BE2C (cell line): ENCODE measurements at regions not wholly inside any gene's neighbourhood (a gene's known extent, or its start where the extent isn't known, plus 50 kb on each side); places are given as distances from the start of the nearest gene placed in this dataset.

Source experiments
- DNase-seq: peaks from one replicate; pipeline ENCODE4 v3.0.0-alpha.2; 2020
- H3K27me3 ChIP-seq: fragments of 250-450 bp; sonication (Bioruptor Pico); 2 replicates; pipeline ENCODE4 v1.5.1; 2020; ENCODE audit warnings: mild to moderate bottlenecking
- H3K36me3 ChIP-seq: fragments of 250-450 bp; sonication (Bioruptor Pico); 2 replicates; pipeline ENCODE4 v1.5.1; 2020; ENCODE audit warnings: mild to moderate bottlenecking
- H3K4me1 ChIP-seq: fragments of 250-450 bp; sonication (Bioruptor Pico); 2 replicates; pipeline ENCODE4 v1.5.1; 2020
- H3K4me3 ChIP-seq: 2 replicates; pipeline ENCODE4 v1.5.1; 2011; ENCODE audit warnings: low read depth, low read length
- H3K9me3 ChIP-seq: fragments of 250-450 bp; sonication (Bioruptor Pico); 2 replicates; pipeline ENCODE4 v1.5.1; 2020
- CTCF ChIP-seq: IDR thresholded peaks from 2 replicates; pipeline ENCODE4 v1.5.1; 2012; ENCODE audit warnings: mild to moderate bottlenecking, low read depth, low read length

DNA sequence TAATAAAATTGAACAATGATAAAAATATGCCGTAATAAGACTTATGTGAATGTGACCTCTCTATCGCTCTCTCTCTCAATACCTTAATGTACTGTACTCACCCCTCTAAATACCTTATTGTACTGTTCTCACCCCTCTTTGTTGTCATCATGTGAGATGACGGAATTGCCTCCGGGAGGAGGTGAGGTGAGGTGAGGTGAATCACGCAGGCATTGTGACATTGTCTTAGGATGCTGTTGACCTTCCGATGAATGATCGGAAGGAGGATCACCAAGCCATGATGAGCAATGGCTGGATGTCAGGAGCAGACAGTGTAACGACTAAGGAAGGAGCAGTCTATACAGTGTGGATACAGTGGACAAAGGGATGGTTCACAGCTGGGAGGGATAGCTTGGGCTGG is 87.4 kb upstream of the FAM20C start:
- H3K27me3 ChIP-seq = no peaks in the 10 kb centered on the region
- no peak for DNase-seq
- H3K4me1 ChIP-seq = no peaks in the 10 kb centered on the region
- no peaks in the 10 kb centered on the region for H3K36me3 ChIP-seq
- H3K9me3 ChIP-seq = no peaks in the 10 kb centered on the region
- no peak for TF ChIP-seq CTCF
- H3K4me3 ChIP-seq = no peak overlapping the region

DNA sequence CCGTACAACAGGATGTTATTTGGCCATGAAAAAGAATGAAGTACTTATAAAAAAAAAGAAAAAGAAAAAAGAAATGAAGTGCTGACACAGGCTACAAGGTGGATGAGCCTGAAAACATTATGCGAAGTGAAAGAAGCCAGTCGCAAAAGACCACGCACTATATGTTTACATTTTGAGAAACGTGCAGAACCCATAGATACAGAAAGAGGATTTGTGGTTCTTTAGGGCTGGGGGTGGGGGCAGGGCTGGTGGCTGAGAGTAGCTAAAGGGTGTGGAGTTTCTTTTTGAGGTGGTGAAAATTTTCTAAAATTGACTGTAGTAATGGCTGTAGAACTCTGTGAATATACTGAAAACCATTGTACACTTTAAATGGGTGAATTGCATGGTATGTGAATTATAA is 86.0 kb upstream of the FAM20C start:
- no peaks in the 10 kb centered on the region for H3K36me3 ChIP-seq
- H3K4me1 ChIP-seq = no peaks in the 10 kb centered on the region
- TF ChIP-seq CTCF = no peak
- no peak overlapping the region for H3K4me3 ChIP-seq
- H3K9me3 ChIP-seq = no peaks in the 10 kb centered on the region
- no peaks in the 10 kb centered on the region for H3K27me3 ChIP-seq
- DNase-seq = no peak

- DNase-seq = no peak
- no peak for TF ChIP-seq CTCF
- no peaks in the 10 kb centered on the region for H3K4me1 ChIP-seq
- H3K36me3 ChIP-seq = no peaks in the 10 kb centered on the region
- no peak overlapping the region for H3K4me3 ChIP-seq
- H3K27me3 ChIP-seq = no peaks in the 10 kb centered on the region
- H3K9me3 ChIP-seq = no peaks in the 10 kb centered on the region
These were observed 85.1 kb upstream of the FAM20C start for GRCh38 chr7:107233-107632.

- no peaks in the 10 kb centered on the region for H3K9me3 ChIP-seq
These were observed 84.5 kb upstream of the FAM20C start for GRCh38 chr7:107907-108306.

GRCh38 chr7:109094-109493 is 83.3 kb upstream of the FAM20C start:
- H3K4me3 ChIP-seq = no peak overlapping the region
- no peaks in the 10 kb centered on the region for H3K9me3 ChIP-seq
- no peak for TF ChIP-seq CTCF
- H3K27me3 ChIP-seq = no peaks in the 10 kb centered on the region
- no peaks in the 10 kb centered on the region for H3K36me3 ChIP-seq
- H3K4me1 ChIP-seq = no peaks in the 10 kb centered on the region
- no peak for DNase-seq

More at GRCh38 chr7:107907-108306, 84.5 kb upstream of the FAM20C start:
- H3K27me3 ChIP-seq = no peaks in the 10 kb centered on the region
- H3K4me3 ChIP-seq = no peak overlapping the region
- no peaks in the 10 kb centered on the region for H3K4me1 ChIP-seq
- TF ChIP-seq CTCF = no peak
- no peaks in the 10 kb centered on the region for H3K36me3 ChIP-seq
- DNase-seq = no peak

DNA sequence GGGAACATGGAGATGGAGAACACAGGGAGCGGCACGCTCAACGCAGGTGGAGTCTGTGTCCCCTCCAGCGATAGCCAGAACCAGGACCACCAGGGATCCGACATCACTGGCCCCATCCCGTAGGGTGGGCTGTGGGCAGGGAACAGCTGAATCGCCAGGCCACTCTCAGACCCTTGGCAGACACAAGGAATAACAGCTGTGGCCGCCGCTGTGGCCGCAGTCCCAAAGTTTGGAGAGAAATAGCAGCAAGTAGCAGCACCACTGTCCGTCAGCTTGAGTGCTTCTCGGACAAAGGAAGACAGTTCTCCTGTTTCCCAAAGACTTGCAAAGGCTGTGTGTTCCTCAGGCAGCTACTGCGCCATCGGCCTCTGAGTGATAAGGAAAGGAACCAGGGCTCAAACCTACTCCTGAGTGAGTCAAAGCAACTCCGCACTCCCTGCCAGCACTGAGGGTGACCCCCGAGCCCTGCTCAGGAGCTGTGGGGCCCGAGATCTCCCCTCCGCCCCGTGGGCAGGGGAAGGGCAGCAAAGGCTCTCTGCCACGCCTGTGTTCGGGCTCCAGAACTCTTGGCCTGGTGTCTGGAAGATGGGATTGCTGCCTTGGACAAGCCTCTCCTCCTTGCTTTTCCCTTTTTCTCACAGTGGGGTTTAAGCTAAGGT is 82.3 kb upstream of the FAM20C start:
- H3K4me3 ChIP-seq = no peak overlapping the region
- H3K9me3 ChIP-seq = no peaks in the 10 kb centered on the region
- H3K27me3 ChIP-seq = no peaks in the 10 kb centered on the region
- DNase-seq = no peak
- H3K36me3 ChIP-seq = no peaks in the 10 kb centered on the region
- H3K4me1 ChIP-seq = no peaks in the 10 kb centered on the region
- no peak for TF ChIP-seq CTCF
